ENCODE measurements at regions not wholly inside any gene's neighbourhood (a gene's known extent, or its start where the extent isn't known, plus 50 kb on each side); places are given as distances from the start of the nearest gene placed in this dataset.
"Not testable (repeated sequence)": the region's sequence is repeated elsewhere in the genome, so short reads cannot be mapped to it uniquely, and the experiment has no call there.

- no peaks in the 10 kb centered on the region for H3K9me3 ChIP-seq
- no peak for DNase-seq (ENCODE audit: low spot score in 2 of 2)
- no peaks in the 10 kb centered on the region for H3K27me3 ChIP-seq (ENCODE audit: low read depth)
- no peak overlapping the region for H3K4me3 ChIP-seq
- no peaks in the 10 kb centered on the region for H3K4me1 ChIP-seq
- in situ Hi-C loops (cut with MboI; ENCODE audit: low sequenced_read_pairs): no loop called here
- H3K36me3 ChIP-seq (replicated peaks): no peaks in the 10 kb centered on the region
Measured at GRCh38 chr17:14575471-14575953, 274.6 kb downstream of the HS3ST3B1 start.

- H3K4me1 ChIP-seq; H3K9me3 ChIP-seq; H3K36me3 ChIP-seq (replicated peaks); in situ Hi-C loops (cut with MboI; ENCODE audit: low sequenced_read_pairs); H3K4me3 ChIP-seq; DNase-seq (ENCODE audit: low spot score in 2 of 2); H3K27me3 ChIP-seq (ENCODE audit: low read depth): not testable (repeated sequence)
Measured at GRCh38 chr17:14560325-14560724, 259.4 kb downstream of the HS3ST3B1 start.

- H3K4me1 ChIP-seq: no peaks in the 10 kb centered on the region
Measured at GRCh38 chr17:14559264-14560119, 258.6 kb downstream of the HS3ST3B1 start.

GRCh38 chr17:14557480-14557879, 256.6 kb downstream of the HS3ST3B1 start:
- H3K36me3 ChIP-seq (replicated peaks): no peaks in the 10 kb centered on the region
- H3K4me1 ChIP-seq: no peaks in the 10 kb centered on the region
- H3K9me3 ChIP-seq: no peaks in the 10 kb centered on the region; the same call in 1 of the 2 replicates
- no peaks in the 10 kb centered on the region for H3K27me3 ChIP-seq (ENCODE audit: low read depth)
- no peak for DNase-seq (ENCODE audit: low spot score in 2 of 2)
- in situ Hi-C loops (cut with MboI; ENCODE audit: low sequenced_read_pairs): no loop called here
- H3K4me3 ChIP-seq: no peak overlapping the region

More at GRCh38 chr17:14559264-14560119, 258.6 kb downstream of the HS3ST3B1 start:
- Histone ChIP-seq H3K4me3 (no peak overlapping the region), H3K9me3 (no peaks in the 10 kb centered on the region; the same call in 1 of the 2 replicates), H3K27me3 (ENCODE audit: low read depth) (no peaks in the 10 kb centered on the region), H3K36me3 (replicated peaks) (no peaks in the 10 kb centered on the region)
- DNase-seq (ENCODE audit: low spot score in 2 of 2): no peak
- in situ Hi-C loops (cut with MboI; ENCODE audit: low sequenced_read_pairs): no loop called here

- in situ Hi-C loops (cut with MboI; ENCODE audit: low sequenced_read_pairs): no loop called here
- H3K9me3 ChIP-seq: no peaks in the 10 kb centered on the region; the same call in 1 of the 2 replicates
- H3K27me3 ChIP-seq (ENCODE audit: low read depth): no peaks in the 10 kb centered on the region
- DNase-seq (ENCODE audit: low spot score in 2 of 2): no peak
- no peak overlapping the region for H3K4me3 ChIP-seq
- H3K36me3 ChIP-seq (replicated peaks): no peaks in the 10 kb centered on the region
- no peaks in the 10 kb centered on the region for H3K4me1 ChIP-seq
Measured at GRCh38 chr17:14553847-14554246, 253.0 kb downstream of the HS3ST3B1 start.

- Histone ChIP-seq H3K36me3 (replicated peaks) (no peaks in the 10 kb centered on the region), H3K4me1 (no peaks in the 10 kb centered on the region), H3K9me3 (no peaks in the 10 kb centered on the region; the same call in 1 of the 2 replicates), H3K27me3 (ENCODE audit: low read depth) (no peaks in the 10 kb centered on the region), H3K4me3 (no peak overlapping the region)
- in situ Hi-C loops (cut with MboI; ENCODE audit: low sequenced_read_pairs): no loop called here
- no peak for DNase-seq (ENCODE audit: low spot score in 2 of 2)
Measured at GRCh38 chr17:14552306-14552705, 251.4 kb downstream of the HS3ST3B1 start.

- in situ Hi-C loops (cut with MboI; ENCODE audit: low sequenced_read_pairs): loop anchor here (25.0 kb wide), 1 partner anchor 110 kb away; no protein-coding TSS in a partner anchor
- no peaks in the 10 kb centered on the region for H3K36me3 ChIP-seq (replicated peaks)
- no peaks in the 10 kb centered on the region for H3K27me3 ChIP-seq (ENCODE audit: low read depth)
- H3K4me3 ChIP-seq: no peak overlapping the region
- no peaks in the 10 kb centered on the region for H3K4me1 ChIP-seq
- H3K9me3 ChIP-seq: no peaks in the 10 kb centered on the region
- DNase-seq (ENCODE audit: low spot score in 2 of 2): no peak
Measured at GRCh38 chr17:14547556-14547955, 246.7 kb downstream of the HS3ST3B1 start.

GRCh38 chr17:14547016-14547415, 246.1 kb downstream of the HS3ST3B1 start:
- Histone ChIP-seq H3K4me3 (no peak overlapping the region), H3K9me3 (no peaks in the 10 kb centered on the region), H3K4me1 (no peaks in the 10 kb centered on the region), H3K27me3 (ENCODE audit: low read depth) (no peaks in the 10 kb centered on the region), H3K36me3 (replicated peaks) (no peaks in the 10 kb centered on the region)
- no peak for DNase-seq (ENCODE audit: low spot score in 2 of 2)
- in situ Hi-C loops (cut with MboI; ENCODE audit: low sequenced_read_pairs): loop anchor here (25.0 kb wide), 1 partner anchor 110 kb away; no protein-coding TSS in a partner anchor

- no peaks in the 10 kb centered on the region for H3K9me3 ChIP-seq
- no peak for DNase-seq (ENCODE audit: low spot score in 2 of 2)
- in situ Hi-C loops (cut with MboI; ENCODE audit: low sequenced_read_pairs): loop anchor here (25.0 kb wide), 1 partner anchor 108 kb away; no protein-coding TSS in a partner anchor
Measured at GRCh38 chr17:14545156-14545906, 244.4 kb downstream of the HS3ST3B1 start.

GRCh38 chr17:14541714-14542113, 240.8 kb downstream of the HS3ST3B1 start:
- H3K4me1 ChIP-seq: no peaks in the 10 kb centered on the region
- H3K4me3 ChIP-seq: no peak overlapping the region
- H3K9me3 ChIP-seq: no peaks in the 10 kb centered on the region
- no peak for DNase-seq (ENCODE audit: low spot score in 2 of 2)
- H3K27me3 ChIP-seq (ENCODE audit: low read depth): no peaks in the 10 kb centered on the region
- in situ Hi-C loops (cut with MboI; ENCODE audit: low sequenced_read_pairs): loop anchor here (25.0 kb wide), 1 partner anchor 104 kb away; no protein-coding TSS in a partner anchor
- H3K36me3 ChIP-seq (replicated peaks): no peaks in the 10 kb centered on the region

More at GRCh38 chr17:14545156-14545906, 244.4 kb downstream of the HS3ST3B1 start:
- no peak overlapping the region for H3K4me3 ChIP-seq
- no peaks in the 10 kb centered on the region for H3K36me3 ChIP-seq (replicated peaks)
- no peaks in the 10 kb centered on the region for H3K4me1 ChIP-seq
- no peaks in the 10 kb centered on the region for H3K27me3 ChIP-seq (ENCODE audit: low read depth)

GRCh38 chr17:14539801-14540200, 238.9 kb downstream of the HS3ST3B1 start:
- DNase-seq (ENCODE audit: low spot score in 2 of 2): no peak
- in situ Hi-C loops (cut with MboI; ENCODE audit: low sequenced_read_pairs): loop anchor here (25.0 kb wide), 1 partner anchor 102 kb away; no protein-coding TSS in a partner anchor
- Histone ChIP-seq H3K36me3 (replicated peaks) (no peaks in the 10 kb centered on the region), H3K9me3 (no peaks in the 10 kb centered on the region), H3K4me3 (no peak overlapping the region), H3K27me3 (ENCODE audit: low read depth) (no peaks in the 10 kb centered on the region), H3K4me1 (no peaks in the 10 kb centered on the region)

- in situ Hi-C loops (cut with MboI; ENCODE audit: low sequenced_read_pairs): loop anchor here (25.0 kb wide), 1 partner anchor 95 kb away; no protein-coding TSS in a partner anchor
Measured at GRCh38 chr17:14532242-14532641, 231.4 kb downstream of the HS3ST3B1 start.

GRCh38 chr17:14525551-14526455, 224.9 kb downstream of the HS3ST3B1 start:
- Histone ChIP-seq H3K4me1 (no peaks in the 10 kb centered on the region), H3K4me3 (no peak overlapping the region), H3K9me3 (no peaks in the 10 kb centered on the region), H3K36me3 (replicated peaks) (no peaks in the 10 kb centered on the region), H3K27me3 (ENCODE audit: low read depth) (no peaks in the 10 kb centered on the region)
- in situ Hi-C loops (cut with MboI; ENCODE audit: low sequenced_read_pairs): loop anchor here (25.0 kb wide), 1 partner anchor 89 kb away; no protein-coding TSS in a partner anchor
- no peak for DNase-seq (ENCODE audit: low spot score in 2 of 2)

More at GRCh38 chr17:14532242-14532641, 231.4 kb downstream of the HS3ST3B1 start:
- not testable (repeated sequence) for H3K9me3 ChIP-seq; H3K27me3 ChIP-seq (ENCODE audit: low read depth); H3K36me3 ChIP-seq (replicated peaks); H3K4me1 ChIP-seq; DNase-seq (ENCODE audit: low spot score in 2 of 2); H3K4me3 ChIP-seq
